ENCODE measurements at regions not wholly inside any gene's neighbourhood (a gene's known extent, or its start where the extent isn't known, plus 50 kb on each side); places are given as distances from the start of the nearest gene placed in this dataset.

DNA sequence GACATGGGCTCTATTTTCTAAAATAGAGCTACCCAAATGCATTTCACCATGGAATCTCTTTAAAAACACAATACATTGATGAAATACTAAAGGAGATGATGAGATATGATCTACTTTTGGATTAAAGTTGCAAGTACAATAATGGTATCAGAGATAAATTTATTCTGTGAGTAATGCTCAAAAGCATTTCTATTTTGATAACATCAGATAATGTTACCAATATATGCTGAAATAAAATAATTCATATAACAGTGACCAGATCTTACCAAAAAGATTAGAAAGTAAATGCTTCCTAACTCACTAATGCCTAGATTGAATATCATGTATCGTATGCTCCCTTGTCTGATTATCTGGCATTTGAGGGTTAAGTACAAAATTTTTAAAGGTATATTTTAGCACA lies 761.8 kb upstream of the ZNF608 start:
- no peak overlapping the region for H3K27ac ChIP-seq
- TF ChIP-seq, protein P1, sequence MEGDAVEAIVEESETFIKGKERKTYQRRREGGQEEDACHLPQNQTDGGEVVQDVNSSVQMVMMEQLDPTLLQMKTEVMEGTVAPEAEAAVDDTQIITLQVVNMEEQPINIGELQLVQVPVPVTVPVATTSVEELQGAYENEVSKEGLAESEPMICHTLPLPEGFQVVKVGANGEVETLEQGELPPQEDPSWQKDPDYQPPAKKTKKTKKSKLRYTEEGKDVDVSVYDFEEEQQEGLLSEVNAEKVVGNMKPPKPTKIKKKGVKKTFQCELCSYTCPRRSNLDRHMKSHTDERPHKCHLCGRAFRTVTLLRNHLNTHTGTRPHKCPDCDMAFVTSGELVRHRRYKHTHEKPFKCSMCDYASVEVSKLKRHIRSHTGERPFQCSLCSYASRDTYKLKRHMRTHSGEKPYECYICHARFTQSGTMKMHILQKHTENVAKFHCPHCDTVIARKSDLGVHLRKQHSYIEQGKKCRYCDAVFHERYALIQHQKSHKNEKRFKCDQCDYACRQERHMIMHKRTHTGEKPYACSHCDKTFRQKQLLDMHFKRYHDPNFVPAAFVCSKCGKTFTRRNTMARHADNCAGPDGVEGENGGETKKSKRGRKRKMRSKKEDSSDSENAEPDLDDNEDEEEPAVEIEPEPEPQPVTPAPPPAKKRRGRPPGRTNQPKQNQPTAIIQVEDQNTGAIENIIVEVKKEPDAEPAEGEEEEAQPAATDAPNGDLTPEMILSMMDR (conservative IDR thresholded peaks at IDR 0.05): no peak

DNA sequence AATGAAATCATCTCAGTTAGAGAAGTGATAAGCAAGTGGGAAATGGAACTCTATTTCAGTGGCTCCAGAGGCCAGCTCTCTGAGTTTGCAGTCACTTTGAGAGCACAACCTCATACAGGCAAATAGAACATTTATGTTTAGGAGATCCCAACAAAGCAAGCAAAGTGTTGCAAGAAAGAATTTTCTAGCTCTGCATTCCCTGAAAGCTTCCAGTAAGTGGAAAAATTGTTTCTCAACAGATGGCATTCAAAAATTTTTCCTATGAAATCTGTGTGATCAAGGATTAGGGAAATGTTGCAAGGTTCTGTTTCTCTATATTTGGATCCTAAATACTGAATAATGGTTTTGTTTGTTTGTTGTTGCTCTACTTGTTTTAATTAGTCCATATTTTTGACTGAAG lies 764.2 kb upstream of the ZNF608 start:
- TF ChIP-seq, protein P1 (conservative IDR thresholded peaks at IDR 0.05): no peak
- H3K27ac ChIP-seq: no peak overlapping the region

DNA sequence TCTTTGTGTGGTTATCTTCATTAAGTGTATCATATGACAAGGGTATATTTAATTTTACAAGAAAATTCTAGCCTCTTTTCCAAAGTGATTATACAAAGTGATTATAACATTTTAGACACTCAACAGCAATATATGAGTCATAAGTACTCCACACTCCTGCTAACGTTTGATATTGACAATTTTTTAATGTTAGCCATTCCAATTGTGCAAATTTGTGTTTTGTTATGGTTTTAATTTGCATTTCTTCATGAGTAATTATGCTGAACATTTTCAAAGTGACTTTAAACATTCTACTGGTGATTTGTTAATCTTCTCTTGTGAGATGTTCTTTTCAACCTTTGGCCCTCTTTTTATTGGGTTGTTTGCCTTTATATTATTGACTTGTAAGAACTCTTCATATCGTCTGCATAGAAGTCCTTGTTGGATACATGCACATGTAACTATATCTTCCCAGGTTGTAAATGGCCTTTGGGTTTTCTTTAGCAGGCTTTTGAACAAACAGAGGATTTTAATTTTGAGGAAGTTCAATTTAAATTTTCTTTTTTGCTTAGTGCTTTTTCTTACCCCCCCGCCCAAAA lies 771.6 kb upstream of the ZNF608 start:
- TF ChIP-seq, protein P1 (conservative IDR thresholded peaks at IDR 0.05): no peak
- no peak overlapping the region for H3K27ac ChIP-seq

DNA sequence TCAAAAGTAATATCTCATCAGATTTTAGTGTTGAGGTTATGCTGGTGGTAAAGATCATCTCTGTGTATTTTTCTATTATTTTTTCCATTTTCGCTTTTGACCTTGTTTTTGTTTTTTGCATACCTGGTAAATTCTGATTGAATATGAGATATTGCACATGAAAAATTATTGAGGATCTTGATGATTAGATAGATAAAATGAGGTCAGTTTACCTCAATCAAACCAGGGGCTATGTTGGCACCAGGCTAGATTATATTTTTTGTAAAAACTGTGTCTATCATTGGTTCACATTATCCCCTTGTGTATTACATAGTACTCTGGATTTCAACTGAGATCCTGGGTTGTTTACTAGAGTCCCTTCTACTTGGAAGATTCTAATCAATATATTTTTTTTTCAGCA lies 774.9 kb upstream of the ZNF608 start:
- no peak overlapping the region for H3K27ac ChIP-seq
- TF ChIP-seq, protein P1 (conservative IDR thresholded peaks at IDR 0.05): no peak

DNA sequence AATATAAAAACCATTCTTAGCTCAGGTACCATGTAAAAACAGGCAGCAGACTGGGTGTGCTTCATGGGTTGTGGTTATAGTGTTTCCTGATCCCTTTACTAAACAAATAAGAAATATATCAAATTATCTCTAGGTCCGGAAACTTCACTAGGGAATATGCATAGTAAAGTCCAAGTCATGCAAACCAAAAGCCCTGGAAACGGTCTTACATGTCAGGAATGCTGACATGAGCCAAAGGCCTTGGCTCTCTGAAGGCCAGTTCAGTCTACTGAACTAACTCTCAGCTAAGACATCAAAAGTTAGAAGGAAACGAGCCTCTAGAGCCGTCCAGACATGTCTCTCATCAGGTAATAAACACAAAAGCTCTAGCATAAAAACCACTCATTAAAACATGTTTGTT lies 778.9 kb upstream of the ZNF608 start:
- H3K27ac ChIP-seq: no peak overlapping the region
- TF ChIP-seq, protein P1 (conservative IDR thresholded peaks at IDR 0.05): no peak

DNA sequence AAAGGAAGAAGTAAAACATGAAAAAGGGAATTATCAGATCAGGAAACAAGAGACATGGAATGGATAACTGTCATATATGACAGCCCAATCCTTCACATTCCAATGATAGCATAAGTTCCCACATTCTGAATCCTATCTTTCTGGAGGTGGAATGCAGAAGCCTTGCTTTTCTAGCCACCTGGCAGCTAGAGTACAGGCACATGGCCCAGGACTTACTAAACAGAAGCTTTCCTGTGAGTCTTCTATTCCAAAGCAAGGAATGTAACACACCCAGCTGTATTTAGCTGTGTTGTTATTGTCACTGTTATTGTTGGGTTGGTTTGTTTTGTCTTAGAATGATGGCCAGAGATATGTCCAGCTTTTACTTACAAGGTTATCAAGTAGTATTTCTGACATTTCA lies 780.5 kb upstream of the ZNF608 start:
- no peak overlapping the region for H3K27ac ChIP-seq
- TF ChIP-seq, protein P1 (conservative IDR thresholded peaks at IDR 0.05): no peak

DNA sequence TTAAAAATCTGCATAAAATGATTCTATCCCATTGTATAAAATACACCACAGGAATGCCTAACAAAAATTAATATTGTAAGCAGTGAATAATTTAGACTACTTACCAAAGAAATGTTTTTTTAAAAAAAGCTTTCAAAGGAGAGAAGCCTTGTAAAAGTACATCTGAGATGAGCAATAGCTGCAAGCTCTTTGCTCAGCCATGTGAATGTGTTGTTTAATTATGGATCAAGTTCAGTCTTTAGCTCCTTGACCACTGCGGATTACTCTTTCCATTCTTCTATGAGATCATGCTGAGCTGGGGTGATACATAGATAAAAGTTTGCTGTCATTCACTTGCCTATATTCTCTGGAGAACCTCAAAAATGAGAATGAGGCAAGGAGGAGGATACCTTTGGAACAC lies 782.4 kb upstream of the ZNF608 start:
- H3K27ac ChIP-seq: no peak overlapping the region
- TF ChIP-seq, protein P1 (conservative IDR thresholded peaks at IDR 0.05): no peak

Measured in VCaP (cell line).